ENCODE measurements at regions not wholly inside any gene's neighbourhood (a gene's known extent, or its start where the extent isn't known, plus 50 kb on each side); places are given as distances from the start of the nearest gene placed in this dataset.
"Not testable (repeated sequence)": the region's sequence is repeated elsewhere in the genome, so short reads cannot be mapped to it uniquely, and the experiment has no call there.

DNA sequence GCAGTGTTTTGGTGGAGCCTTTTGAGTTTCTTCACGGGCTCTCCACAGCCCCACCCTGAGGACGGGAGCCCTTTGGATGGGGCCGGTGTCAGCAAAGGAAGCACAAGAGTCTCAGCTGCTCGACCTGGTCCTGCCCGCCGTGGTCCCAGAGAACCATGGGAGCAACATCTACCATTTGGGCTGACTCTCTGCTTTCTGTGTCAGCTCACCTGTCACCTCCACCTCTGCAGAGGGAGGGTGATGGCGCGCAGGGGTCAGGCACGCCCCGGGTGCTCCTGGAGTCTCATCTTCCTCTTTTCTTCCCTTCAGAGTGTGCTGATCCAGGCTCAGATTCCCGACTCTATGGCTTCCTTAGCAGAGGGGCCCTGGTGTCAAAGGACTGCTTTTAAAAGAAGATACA is 171.7 kb downstream of the LAT start (continued):
- TF ChIP-seq ZNF556 (CRISPR knock-in tag; IDR thresholded peaks at IDR 0.05; ENCODE audit: borderline replicate concordance) (0 out of 2 replicates have a peak, but pooled peaks have one; percentile 29), CSRNP1 (CRISPR knock-in tag; IDR thresholded peaks at IDR 0.05) (0 out of 2 replicates have a peak, but pooled peaks have one; percentile 37), HDAC2 (CRISPR knock-in tag; IDR thresholded peaks at IDR 0.05) (no peak), NONO (IDR thresholded peaks at IDR 0.05) (no peak), NONO (CRISPR knock-in tag; conservative IDR thresholded peaks at IDR 0.05) (no peak), IRF1 (CRISPR knock-in tag; IDR thresholded peaks at IDR 0.05; ENCODE audit: low read depth) (0 out of 2 replicates have a peak, but pooled peaks have one; percentile 40), NFKBIZ (CRISPR knock-in tag; IDR thresholded peaks at IDR 0.05) (no peak), CCDC6 (CRISPR knock-in tag; IDR thresholded peaks at IDR 0.05) (no peak), ZNF609 (CRISPR knock-in tag; IDR thresholded peaks at IDR 0.05; ENCODE audit: borderline replicate concordance) (no peak)

DNA sequence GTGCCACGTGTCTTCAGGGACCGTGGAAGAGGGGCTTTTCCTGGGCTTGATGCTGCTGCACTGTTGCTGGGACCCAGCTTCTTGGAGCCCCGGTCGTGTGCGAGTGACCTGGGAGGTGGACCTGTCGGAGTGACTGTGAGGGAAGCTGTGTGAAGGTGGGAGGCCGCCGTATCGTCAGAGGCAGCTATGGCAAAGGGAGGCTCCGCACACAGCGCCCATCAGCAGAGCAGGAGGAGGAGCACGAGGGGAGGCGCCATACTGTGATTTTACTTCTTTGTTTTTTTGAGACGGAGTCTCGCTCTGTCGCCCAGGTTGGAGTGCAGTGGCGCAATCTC is 171.0 kb downstream of the LAT start:
- H3K27me3 ChIP-seq (ENCODE audit: control insufficient read depth in 1 of 2, insufficient read depth in 2 of 2, low read length in 2 of 2); DNase-seq (ENCODE audit: low spot score); H3K4me2 ChIP-seq (ENCODE audit: low read depth, low read length); ATAC-seq; H3K4me3 ChIP-seq (replicated peaks in 1 of 3; ENCODE audit: insufficient read depth in 1 of 3, low read depth in 2 of 3, low read length in 3 of 3); POLR2A ChIA-PET; H3K9ac ChIP-seq (ENCODE audit: insufficient read depth, low read depth, low read length); H4K20me1 ChIP-seq (ENCODE audit: insufficient read depth, low read length); H3K27ac ChIP-seq (ENCODE audit: extremely low read length, insufficient read depth, low read length); H3K36me3 ChIP-seq (replicated peaks in 1 of 2; ENCODE audit: control insufficient read depth in 1 of 2, insufficient read depth in 2 of 2, low read length in 2 of 2); CTCF ChIA-PET (ENCODE audit: low intra/inter-chr PET ratio, low total read pairs); H3K79me2 ChIP-seq (ENCODE audit: insufficient read depth, low read length); in situ Hi-C loops (cut with HindIII; ENCODE audit: extremely low pct_ligation_motif_present, low pct_unique_long_range_greater_than_20kb); H3K9me3 ChIP-seq (ENCODE audit: low read length); H2AFZ ChIP-seq (ENCODE audit: low read length); FAIRE-seq; intact Hi-C loops (cut with micrococcal nuclease; ENCODE audit: unreplicated experiment); BruUV-seq (replicated peaks): not testable (repeated sequence)
- WGBS (ENCODE audit: low lambda C conversion rate): 95% methylated on average over 17 of the region's 17 CpGs
- peaks cover 65% of the 10 kb centered on the region for H3K4me1 ChIP-seq (ENCODE audit: insufficient read depth, low read length)

Data from HepG2 (cell line).